OCI-LY1 (cell line): ENCODE measurements at regions not wholly inside any gene's neighbourhood (a gene's known extent, or its start where the extent isn't known, plus 50 kb on each side); places are given as distances from the start of the nearest gene placed in this dataset.

ENCODE experiments used
- EZH2 ChIP-seq: fragments of 200-600 bp; sonication (generic), shearing (Covaris generic); IDR thresholded peaks from 2 replicates; pipeline ENCODE4 v1.8.0; 2017; ENCODE audit warnings: borderline replicate concordance, mixed run types, mild to moderate bottlenecking, antibody characterized with exemption, low read length, moderate library complexity, mixed read lengths
- TF ChIP-seq, protein P1 (sequence below): fragments of 200-600 bp; sonication (generic), shearing (Covaris generic); IDR thresholded peaks from 2 replicates; pipeline ENCODE4 v1.5.1; 2017; ENCODE audit warnings: mild to moderate bottlenecking, antibody characterized with exemption, low read length, moderate library complexity, mixed read lengths

DNA sequence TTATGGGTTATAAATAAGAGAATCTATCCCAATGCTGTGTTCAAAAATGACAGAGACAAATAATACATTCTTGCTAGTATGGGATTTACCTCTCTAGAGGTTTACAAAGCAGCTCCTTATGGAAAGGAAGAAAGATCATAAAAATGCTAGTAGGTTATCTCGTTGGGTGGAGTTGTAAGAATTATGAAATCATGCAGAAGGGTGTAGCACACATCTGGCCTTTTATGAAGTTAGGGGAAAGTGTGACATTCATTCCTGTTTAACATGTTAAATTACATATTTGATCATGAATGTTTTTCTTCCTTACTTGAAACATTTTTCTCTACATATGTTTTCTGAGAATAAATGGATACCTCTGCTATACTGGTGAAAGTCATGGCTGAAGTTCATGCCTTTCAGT lies 414.2 kb downstream of the SH3GL2 start:
- TF ChIP-seq, protein P1, sequence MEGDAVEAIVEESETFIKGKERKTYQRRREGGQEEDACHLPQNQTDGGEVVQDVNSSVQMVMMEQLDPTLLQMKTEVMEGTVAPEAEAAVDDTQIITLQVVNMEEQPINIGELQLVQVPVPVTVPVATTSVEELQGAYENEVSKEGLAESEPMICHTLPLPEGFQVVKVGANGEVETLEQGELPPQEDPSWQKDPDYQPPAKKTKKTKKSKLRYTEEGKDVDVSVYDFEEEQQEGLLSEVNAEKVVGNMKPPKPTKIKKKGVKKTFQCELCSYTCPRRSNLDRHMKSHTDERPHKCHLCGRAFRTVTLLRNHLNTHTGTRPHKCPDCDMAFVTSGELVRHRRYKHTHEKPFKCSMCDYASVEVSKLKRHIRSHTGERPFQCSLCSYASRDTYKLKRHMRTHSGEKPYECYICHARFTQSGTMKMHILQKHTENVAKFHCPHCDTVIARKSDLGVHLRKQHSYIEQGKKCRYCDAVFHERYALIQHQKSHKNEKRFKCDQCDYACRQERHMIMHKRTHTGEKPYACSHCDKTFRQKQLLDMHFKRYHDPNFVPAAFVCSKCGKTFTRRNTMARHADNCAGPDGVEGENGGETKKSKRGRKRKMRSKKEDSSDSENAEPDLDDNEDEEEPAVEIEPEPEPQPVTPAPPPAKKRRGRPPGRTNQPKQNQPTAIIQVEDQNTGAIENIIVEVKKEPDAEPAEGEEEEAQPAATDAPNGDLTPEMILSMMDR, result no peak
- no peak for TF ChIP-seq EZH2
